GDM1 (cell line): ENCODE measurements at regions not wholly inside any gene's neighbourhood (a gene's known extent, or its start where the extent isn't known, plus 50 kb on each side); places are given as distances from the start of the nearest gene placed in this dataset.

Experiments
- DNase-seq: peaks from one replicate; lab custom pipeline; 2025; lab: John Stamatoyannopoulos, UW

DNA sequence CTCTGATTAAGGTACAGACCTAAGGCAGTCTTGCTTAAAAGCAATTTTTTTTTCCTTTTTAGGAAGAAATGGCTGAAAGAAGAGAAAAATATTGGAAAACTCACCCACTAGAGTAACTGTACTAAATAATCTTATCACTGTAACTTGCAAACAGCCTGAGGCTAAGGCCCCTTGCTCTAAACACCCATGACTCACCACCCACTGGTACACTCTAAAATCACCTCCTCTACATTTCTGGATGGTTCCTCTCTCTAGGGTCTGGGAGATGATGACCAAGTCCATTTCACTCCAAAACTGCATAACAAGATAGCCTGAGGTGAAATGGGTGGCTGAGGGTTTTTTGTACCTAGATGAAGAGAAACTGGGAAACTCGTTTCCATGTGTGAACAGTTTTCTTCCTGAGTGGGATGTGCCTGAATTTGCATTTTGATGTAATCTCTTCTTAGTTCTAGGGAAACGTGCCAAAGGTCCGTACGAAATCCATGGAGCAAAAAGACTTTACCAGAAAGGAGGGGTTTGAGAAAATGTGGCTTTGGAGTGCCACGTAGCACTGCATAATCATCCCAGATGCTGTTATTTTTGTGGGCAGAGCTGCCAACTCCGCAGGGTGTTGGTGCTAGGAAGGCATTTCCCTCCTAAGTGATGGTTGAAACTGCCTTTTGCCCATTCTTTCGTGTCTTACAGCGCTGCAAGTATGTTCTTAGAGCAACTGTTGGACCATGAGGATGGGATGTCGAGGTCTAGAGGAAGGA, 113.5 kb upstream of the C10orf90 start:
- no peak for DNase-seq

DNA sequence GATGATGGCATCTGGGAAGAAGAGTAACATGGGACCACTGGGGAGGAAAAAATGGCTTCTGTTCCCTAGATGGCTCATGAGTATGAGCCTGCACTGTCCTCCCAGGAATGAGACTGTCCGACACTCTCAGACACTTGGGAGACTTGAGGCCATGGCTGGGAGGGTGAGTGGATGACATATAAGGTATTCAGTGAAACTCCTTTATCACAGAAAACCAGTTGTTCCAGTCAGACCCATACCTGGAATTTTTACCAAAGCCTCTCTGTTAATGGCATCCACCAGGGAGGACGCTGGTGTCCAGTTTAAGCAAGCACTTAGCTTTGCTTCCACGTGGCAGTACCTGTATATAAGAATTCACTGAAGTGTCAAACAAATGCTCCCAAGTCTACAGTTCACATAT, 116.7 kb upstream of the C10orf90 start:
- DNase-seq, result no peak

DNA sequence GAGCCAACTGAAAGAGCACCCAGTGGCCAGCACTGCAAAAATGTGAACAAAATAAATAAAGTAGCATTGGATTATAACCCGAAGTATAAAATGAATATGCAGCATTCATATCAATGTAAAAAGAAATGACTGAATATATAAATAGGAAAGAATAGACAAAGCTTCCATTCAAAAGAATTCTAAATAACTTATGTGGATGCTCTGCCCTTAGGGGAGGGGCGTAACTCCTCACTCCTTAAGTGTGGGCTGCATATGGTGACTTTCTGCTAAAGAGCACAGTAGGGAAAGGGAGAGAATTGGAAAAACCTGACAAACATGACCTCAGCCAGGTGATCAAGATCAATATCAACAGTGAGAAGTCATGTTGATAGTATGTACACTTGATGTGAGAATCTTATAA, 109.9 kb upstream of the DOCK1 start:
- no peak for DNase-seq

DNA sequence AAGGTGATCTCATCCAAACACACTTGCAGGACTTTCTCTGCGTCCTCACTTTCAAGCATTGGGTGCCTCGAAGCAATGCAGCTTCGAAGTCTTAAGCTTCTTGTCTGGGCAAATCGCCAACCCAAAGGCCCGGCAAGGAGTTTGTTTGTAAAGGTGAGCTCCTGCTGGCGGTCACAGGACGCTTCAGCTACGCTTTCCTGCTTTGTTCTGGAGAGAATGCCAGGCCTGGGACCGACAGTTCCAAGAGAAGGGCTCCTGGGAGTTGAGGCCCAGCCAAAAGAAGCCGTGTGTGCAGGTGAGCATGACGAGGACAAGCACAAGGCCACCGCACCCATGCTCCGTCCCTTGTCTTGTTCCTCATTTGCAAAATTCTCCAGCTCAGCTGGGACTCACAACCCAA, 106.6 kb upstream of the DOCK1 start:
- DNase-seq, result no peak

DNA sequence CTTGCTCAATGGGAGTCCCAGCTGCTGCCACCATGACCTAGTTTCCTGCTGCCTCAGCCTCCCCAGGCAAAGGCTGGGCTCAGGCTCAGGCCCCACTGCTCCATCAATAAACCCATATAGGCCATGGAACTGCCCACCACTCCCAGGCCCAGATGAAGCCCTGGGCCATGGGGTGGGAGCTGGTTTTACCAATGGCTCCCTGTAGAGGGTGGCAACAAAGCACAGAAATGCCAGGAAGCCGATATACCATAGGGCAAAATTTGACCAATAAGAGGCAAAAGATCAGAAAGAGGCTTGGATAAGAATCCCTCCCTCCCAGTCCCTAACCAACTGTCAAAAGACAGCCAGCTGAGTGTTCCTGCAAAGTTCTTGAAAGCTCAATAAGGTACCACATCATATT, 101.8 kb upstream of the DOCK1 start:
- DNase-seq, result no peak

DNA sequence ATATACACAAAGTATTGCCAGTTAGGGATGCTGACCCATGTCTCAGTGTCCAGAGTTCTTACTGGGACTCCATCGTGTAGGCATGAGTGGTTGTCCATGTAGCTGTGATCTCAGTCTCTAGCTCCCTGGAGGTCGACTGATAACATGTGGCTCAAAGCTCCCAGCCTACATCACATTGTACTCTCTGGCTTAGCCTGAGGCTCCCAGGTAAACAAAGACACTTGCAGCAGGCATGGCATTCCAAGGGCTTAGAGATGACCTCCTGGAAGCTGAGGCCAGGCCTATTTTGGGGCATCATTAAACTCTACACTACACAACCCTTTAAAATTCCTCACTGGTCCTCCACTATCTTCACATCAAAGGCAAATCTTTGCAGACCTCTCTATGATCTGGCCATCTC, 100.8 kb upstream of the DOCK1 start:
- no peak for DNase-seq

DNA sequence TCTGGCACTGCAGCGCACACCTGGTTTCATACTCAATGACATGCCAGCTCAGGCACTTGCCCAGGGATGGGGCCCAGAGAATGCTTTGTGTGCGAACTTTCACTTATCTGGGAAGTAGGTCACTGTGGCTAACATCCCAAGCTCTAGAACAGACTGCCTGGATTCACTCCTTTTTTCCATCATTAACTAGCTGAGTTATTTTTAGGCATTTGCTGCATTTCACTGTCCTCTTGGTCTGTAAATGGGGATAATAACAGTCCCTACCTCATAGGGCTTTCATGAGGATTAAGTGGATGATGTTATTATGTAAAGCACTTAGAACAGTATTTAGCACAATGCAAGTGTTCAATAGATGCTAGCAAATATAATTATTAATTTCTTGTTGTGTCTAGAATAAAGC, 98.7 kb upstream of the DOCK1 start:
- no peak for DNase-seq

DNA sequence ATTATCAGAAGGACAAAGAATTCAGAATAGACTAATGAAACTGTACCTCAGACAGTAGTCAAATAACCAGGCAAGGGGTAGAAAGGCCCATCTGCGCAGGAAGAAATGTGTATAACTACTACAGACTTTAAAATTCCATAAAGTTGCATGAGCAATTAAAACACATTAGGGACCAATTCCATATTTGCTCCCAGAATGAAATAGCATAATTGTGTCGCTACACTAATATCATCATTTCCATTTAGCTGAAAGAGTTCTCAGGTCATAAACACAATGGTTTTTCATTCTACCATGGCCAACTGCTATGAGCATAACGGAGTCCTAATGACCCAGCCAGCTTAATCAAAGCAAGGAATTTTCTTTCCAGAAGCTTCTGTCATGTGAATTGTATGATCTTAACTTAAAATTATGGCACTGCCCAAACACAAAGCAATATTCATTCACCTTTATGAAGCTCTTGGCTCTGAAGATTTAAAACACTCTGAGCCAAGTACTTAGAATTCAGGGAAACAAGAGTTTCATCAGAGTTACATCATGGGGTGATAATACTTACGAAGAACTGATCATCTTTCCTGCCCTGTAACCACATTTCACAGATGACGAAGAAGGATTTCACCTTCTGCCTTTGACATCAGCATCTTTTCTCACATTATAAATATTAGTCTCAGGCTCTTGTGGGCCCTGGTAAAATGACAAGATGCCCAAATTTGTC, 98.1 kb upstream of the DOCK1 start:
- DNase-seq, result no peak

DNA sequence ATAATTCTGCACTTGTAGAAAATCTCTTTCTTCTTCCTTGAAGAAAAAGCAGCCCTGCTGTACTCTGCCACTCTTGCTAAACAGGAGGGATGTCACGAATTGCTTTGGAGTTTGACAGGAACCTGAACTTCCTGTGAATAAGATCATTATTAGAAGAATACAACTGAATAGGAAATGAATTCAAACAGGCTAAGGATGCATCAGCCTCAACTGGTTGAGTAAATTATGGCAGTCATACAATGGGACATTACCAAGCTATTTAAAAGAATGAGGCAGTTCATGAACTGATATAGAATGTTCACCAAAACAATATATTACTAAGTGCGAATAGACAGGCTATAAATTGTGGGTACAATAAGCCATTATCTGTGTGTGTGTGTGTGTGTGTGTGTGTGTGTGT, 97.1 kb upstream of the DOCK1 start:
- DNase-seq, result no peak

DNA sequence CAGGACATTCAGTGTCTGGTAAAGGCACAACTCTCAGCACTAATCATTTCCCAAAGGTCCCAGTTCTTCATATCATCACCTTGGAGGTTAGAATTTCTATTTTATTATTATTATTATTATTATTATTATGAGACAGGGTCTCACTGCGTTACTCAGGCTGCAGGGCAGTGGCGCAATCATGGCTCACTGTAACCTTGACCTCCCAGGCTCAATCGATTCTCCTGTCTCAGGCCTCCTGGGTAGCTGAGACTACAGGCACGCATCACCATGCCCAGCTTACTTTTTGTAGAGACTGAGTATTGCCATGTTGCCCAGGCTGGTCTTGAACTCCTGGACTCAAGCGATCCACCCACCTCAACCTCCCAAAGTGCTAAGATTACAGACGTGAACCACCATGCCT, 91.8 kb upstream of the DOCK1 start:
- no peak for DNase-seq

DNA sequence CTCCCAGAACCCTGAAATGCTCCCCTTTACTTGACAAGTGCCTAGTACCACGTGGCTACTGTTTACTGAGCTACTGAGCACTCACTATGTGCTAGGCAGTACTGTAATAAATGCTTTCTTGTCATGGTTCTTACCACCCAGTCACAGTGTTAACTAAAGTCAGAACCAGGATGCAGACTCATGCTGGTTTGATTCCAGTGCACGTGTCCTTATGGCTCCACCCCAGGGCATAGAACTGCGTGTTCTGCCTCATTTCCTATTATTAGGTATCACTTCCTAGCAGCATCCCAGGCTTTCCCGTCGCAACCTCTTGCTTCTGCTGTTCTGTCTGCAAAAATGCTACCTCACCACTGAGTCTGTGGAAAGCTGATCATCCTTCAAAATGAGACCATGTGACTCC, 71.7 kb upstream of the DOCK1 start:
- DNase-seq, result no peak

DNA sequence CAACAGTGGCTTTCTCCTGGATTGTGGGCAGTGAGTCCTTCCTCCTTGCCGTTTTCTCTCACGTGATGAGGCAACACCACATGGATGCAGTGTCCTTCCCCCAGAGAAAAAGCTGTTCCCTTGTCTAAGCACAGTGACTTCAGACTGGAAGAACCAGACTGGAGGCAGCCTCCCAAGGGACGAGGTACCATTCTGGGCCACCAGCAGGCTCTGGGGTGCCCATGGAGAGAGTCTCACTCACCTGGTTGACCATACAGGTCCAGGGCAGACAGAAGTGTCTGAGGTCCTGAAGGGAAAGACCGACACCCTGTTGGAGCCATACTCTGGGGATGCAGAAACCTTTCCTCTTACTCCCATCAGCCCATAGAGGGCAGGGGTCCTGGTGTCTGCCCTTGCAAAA, 69.2 kb upstream of the DOCK1 start:
- no peak for DNase-seq

DNA sequence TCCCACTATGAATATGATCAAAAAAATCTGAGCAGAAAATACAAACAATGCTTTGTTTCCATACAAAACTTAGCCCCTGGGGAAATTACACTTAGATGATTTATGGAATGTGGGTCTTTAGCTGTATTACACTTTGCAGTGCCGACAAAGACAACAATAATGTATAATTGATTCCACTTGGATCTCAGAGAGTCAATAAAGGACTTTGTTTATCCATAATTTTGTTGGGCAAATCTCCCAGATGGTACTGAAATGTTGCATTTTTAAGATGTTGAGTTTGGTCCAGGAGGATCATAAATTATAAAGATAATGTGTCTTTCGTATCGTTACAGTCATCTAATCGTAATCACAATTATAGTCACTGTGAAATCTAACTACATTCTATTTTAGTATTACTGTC, 66.9 kb upstream of the DOCK1 start:
- no peak for DNase-seq

DNA sequence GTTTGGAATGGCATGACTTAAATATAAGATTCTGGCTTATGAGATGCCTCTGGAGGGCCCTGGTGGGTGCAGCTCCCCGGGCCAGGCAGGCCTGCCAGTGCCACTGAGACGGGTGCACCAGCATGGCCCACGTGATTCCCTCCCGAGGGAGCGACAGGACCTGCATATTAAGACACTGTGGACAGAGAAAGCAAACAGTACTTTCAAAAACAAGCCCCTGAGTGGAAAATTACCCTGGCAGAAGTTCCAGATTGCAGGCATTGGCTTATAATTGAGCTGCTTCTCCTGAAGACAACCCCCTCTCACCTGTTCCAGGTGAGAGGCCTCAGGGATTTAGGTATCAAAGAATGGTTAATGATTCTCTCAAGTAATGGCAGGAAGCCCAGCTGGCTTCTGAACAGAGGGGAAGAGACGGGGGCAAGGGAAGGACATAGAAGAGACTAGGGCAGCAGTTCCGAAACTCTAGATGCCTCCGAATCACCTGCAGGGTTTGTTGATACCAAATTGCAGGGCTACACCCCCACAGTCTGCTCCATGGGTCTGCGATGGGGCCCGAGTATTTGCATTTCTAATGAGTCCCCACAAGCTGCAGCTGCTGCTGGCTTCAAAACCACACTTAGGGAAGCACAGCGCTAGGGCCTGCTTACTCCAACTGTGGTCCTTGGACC, 66.0 kb upstream of the DOCK1 start:
- no peak for DNase-seq

DNA sequence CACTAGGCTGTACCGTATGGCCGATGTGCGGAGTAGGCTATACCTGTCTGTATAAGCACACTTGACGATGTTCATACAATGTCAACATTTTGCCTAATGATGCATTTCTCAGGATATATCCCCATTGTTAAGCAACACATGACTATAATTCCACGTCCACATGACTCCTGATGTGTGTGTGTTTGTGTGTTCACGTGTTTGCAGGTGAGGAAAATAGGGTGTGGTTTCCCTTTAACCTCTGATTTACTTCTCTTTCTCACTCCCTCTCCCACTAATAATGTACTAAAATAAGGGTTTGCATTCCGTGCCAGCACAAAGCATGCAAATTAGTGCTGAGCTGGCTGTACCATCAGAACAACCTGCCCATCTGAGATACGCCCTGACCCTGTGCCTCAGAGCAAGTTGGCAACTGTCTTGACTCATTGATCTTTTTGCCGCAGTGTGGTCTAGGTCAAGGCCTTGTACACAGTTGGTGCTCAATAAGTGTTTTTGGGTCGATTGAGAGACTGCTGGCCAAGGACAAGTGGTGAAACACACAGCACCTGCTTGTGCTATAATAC, 64.6 kb upstream of the DOCK1 start:
- DNase-seq, result no peak

DNA sequence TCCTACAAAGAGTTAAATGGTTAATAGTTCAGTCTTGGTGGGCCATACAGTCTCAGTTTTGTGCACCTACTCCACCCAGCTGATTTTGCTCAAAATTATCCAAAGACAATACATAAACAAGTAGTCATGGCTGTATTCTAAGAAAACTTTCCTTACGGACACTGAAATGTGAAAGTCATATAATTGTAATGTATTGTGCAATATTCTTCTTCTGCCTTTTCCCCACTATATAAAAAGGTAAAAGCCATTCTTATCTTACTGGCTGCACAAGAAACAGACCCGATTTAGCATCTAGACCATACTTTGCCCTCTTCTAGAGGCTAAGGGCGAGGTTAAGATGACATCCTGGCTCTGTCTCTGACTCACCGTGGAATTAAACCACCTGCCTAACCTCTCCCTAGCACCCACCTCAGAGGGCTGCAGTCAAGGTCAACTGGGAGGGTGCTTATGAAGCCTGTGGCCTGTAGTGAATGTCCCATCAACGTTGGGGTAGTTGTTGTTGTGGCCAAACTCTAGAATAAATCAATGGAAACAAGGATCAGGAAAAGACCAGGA, 63.8 kb upstream of the DOCK1 start:
- no peak for DNase-seq

DNA sequence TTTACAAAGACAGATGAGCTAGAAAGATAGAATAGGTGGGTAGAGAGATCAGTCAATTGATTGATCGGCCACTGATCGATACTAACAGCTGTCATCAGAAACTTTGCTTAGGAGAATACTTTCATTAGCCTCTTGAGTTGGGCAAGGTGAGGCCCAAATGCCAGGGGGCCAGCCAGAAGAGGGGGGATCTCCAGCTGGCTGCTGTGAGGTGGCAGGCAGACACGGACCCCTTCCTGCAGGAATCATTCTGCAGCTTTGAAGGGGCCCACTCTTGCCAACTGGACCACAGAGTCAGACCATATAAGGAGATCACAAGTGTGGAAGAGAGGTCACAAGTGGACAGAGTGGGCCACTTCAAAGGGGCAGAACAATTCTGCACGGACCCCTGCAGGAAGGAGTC, 62.9 kb upstream of the DOCK1 start:
- no peak for DNase-seq

DNA sequence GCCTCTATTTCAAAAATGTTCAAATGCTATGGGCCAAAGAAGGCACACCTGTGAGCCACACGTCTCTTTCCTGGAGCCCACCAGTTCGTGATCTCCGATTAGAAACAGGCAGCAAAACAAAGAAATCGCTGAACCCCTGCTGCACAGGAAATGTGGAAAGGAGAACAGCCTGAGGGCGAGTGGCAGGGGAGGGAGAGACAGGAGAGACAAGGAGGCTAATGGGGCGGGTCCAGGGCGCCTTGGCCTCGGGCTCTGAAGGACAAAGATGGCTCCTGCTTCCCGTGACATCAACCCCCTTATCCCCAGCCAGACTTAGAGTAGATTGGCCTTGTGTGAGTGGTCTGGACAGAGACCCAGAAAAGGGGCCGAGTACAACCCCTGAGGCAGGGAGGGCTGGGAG, 62.4 kb upstream of the DOCK1 start:
- no peak for DNase-seq

DNA sequence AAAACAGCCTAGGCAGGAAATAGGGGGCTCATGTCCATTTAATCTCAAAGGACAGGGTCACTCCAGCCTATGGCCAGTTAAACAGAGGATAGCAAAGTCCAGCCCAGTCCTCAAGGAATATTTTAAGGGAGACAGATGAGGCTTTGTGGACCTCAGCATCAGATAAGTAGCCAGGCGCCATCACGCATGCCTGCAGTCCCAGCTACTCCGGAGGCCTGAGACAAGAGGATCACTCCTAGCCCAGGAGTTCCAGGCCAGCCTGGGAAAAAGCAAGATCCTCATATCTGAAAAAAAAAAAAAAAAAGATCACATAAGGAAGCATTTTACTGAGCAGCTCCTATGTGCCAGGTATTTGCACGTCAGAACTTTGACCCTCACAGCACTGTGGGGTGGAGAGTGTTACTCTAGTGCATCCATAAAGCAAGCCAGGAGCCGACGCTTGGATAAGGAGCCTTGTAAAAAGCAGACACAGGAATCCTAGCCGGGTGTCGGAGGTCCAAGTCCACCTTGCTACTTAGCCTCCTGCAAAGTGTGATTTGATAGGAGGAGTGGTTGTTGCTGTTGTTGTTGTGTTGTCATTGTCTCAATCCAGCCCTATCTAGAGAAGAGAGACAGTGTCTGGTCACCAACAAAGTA, 61.8 kb upstream of the DOCK1 start:
- no peak for DNase-seq

DNA sequence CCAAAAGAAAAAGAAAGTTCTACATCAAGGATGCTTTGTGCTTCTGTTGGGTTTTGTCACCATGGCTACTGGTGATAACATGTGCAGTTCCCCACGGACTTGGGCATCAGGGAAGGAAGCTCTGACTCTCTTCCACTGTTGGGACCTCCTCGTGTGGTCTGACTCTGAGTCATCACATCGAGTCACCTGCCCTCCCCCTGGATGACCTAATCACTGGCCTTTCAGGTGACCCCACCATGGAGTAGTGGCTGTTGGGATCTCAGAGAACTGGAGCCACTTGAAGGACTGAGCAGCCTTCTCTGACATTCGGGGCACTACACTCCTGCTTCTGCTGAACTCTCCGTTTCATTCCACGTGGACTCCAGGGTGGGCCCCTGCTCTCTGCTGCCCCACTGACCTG, 60.8 kb upstream of the DOCK1 start:
- no peak for DNase-seq

DNA sequence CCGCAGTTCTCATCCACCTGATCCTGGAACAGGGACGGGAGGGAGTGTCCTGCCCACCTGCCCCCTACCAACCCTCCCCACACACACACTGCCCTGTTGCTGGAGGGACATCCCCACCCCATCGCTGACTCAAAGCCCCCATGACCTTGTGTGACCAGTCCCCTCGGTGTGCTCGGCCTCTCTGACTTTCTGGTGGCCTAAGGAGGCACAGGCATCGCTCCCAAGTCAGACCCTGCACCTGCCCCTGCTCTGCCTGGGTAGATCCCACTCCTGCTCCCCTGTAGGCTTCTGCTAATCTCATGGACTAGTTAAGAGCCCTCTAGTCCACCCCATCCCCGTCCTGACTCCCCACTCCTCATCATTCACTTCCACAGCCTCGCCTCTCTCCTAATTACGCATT, 58.8 kb upstream of the DOCK1 start:
- DNase-seq, result no peak

DNA sequence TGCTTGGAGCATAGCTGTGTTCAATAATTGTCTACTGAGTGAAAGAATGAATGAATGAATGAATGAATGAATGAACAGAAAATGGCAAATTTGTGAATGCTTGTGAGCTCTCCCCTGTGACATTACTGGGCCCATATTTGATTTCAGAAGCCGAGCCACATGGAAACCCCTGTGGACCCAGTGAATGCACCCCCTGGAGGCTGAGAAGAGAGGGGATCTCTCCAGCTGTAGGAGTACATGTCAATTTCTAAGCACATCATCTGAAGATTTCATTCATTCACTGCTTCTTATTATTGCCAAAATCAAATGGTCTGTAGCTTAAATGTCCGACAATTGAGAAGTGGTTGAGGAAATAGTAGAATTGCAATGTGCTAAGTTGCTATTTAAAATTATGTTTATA, 58.3 kb upstream of the DOCK1 start:
- DNase-seq, result no peak
